ENCODE measurements at regions not wholly inside any gene's neighbourhood (a gene's known extent, or its start where the extent isn't known, plus 50 kb on each side); places are given as distances from the start of the nearest gene placed in this dataset.

- TF ChIP-seq, protein P1, sequence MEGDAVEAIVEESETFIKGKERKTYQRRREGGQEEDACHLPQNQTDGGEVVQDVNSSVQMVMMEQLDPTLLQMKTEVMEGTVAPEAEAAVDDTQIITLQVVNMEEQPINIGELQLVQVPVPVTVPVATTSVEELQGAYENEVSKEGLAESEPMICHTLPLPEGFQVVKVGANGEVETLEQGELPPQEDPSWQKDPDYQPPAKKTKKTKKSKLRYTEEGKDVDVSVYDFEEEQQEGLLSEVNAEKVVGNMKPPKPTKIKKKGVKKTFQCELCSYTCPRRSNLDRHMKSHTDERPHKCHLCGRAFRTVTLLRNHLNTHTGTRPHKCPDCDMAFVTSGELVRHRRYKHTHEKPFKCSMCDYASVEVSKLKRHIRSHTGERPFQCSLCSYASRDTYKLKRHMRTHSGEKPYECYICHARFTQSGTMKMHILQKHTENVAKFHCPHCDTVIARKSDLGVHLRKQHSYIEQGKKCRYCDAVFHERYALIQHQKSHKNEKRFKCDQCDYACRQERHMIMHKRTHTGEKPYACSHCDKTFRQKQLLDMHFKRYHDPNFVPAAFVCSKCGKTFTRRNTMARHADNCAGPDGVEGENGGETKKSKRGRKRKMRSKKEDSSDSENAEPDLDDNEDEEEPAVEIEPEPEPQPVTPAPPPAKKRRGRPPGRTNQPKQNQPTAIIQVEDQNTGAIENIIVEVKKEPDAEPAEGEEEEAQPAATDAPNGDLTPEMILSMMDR (IDR thresholded peaks at IDR 0.05; ENCODE audit: low read length): no peak
- no peak for TF ChIP-seq EZH2 (IDR thresholded peaks at IDR 0.05; ENCODE audit: borderline replicate concordance, low read length)
Measured at GRCh38 chr4:121221608-121222007, 57.5 kb upstream of the TNIP3 start.
